Suppressor macrophage (primary cell): ENCODE measurements at regions not wholly inside any gene's neighbourhood (a gene's known extent, or its start where the extent isn't known, plus 50 kb on each side); places are given as distances from the start of the nearest gene placed in this dataset.

Source experiments
- DNase-seq, 4 experiments: peaks; one replicate each; pipeline ENCODE4 v3.0.0-alpha.2; 2020 to 2022

DNA sequence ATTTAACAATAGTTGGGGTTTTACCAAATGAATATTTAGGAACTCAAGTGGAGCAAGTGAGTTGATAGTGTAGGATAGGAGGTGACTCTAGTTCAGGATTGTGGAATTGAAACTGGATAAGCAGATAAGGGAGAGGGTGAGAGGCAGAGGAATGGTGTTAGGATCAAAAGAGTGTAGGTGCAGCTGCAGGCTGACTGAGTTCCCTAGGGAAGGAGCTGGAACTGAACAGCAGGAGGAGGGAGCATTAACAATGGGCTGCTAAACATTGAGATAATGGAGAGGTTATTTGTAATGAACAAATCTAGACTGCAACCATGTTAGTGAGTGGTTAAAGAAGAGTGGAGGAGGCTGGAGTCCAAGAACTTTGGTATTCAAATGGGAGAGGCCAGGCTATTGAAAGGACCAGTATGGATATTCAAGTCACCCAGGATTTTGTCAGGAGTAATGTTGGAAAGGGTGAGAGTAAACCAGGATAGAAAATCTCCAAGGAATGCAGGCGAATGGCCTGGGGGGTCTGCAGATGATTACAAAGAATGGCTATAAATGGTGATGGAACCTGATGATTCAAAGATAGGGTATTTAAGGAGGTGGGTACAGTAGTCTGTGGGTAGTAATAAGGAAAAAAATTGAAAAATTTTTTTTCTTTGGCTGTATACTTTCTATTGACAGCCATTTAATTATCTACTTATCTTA lies 497.1 kb upstream of the TENM3 start:
- no peak for DNase-seq

DNA sequence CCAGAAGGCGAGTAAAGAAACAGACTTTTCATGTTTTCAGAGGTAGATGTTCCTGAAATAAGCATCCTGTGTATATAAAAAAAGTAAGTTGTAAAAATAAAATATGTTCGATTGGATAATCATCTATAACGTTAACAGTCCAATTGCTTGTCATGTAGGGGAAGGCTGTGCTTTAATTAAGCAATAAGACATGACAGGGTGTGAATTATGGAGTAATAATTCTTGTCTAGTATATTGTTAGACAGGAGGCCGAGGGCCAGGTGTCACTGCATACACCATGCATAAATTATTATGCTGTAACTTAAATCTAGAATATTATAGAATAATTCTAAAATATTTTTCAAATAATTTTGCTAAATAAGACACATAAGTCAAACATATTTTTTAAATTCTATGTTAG lies 494.6 kb upstream of the TENM3 start:
- no peak for DNase-seq

DNA sequence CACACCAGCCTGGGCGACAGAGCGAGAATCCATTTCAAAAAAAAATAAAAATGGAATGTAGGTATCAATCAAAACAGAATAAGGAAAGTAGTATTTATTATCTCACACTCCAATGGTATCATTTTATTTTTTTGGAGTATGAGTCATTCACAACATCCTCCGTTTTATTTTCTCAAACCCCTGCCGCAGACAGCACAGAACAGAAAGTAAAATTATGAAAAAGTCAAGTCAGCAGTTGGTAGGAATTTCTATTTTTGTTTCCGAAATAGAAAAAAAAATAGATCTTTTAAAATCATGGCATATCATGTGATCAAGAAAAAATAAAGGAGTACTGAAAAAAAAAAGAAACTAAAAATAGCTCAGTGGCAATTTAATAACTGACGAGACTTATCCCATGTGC lies 490.7 kb upstream of the TENM3 start:
- DNase-seq = no peak

DNA sequence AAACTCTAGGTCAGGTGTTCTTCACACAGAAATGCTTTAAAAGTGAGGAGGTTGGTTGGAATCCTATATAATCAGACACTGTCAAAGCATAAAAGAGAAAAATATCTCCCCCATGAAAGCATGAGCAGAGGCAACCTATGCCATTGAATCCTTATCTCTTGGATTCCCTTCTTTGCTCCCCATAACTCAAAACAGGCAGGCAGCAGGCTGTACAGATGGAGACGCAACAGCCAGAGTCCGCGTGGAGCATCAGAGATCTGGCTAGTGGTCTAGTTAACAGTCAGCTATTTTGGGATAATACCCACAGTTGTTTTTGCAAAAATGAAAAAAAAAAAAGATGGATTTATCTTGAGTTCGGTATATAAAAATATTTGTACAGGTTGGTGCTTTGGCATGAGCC lies 490.0 kb upstream of the TENM3 start:
- DNase-seq = no peak

DNA sequence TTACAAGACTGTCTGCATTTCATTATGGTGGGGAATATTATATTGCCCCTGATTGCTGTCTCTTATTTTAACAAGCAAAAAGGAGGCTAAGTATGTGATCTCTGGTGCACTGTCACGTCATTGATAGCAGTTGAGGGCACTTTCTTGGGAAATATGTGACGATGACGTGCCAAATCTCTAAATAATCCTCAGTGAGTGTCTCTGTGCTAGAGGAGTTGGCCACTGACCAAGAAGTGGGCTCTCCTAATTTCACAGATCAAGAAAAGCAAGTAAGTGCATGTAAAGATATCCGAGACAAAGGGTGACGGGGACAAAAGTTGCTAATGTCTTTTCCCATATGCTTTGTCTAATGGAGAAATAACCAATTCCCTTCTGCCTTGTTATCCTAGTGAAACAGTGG lies 487.4 kb upstream of the TENM3 start:
- no peak for DNase-seq

DNA sequence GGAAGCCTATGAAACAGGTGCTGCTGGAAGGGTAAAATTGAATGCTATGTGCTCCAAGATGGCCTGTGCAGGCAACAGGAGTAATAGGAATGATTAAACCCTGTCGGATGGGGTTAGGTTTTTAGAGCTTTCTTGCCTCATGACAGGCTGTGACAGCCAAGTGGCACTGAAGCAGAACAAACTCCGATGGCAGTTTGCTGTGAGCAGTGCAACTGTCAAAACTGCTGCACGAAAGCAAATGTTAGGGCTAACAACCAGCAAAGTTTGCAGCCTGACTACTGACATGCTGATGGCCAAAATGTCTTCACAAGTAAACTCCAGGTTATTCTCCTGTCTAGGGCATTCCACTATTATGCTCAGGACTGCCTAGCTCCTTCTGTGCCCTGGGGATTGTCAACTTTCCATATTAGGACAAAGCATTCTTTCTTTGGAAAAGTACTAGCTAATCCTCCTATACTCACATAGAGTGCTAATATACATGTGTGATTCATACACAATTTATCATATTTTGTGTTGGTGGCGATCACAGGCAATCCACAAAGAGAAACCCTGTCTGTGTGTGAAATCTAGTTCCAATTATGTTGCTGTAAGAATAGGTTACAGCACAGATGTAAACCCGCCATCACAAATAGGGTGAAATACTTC lies 486.6 kb upstream of the TENM3 start:
- no peak for DNase-seq

DNA sequence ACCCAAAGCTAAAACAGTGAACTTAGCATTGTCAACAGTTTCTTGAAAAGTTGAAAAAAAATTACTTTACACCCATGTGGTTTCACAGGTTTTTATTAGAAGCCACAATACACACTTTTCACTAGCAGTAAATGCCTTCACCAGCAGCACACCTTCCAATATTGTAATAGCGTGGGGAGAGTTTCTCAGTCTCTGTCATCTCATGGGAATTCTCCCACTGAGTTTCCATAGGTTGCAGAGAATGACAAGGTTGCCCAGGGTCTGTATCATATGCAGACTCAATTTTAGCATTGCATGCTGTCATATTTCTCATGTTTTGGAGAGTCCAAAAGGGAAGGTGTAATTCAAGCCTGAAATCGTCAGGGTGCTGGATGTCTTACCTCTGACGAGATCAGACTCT lies 486.1 kb upstream of the TENM3 start:
- no peak for DNase-seq

DNA sequence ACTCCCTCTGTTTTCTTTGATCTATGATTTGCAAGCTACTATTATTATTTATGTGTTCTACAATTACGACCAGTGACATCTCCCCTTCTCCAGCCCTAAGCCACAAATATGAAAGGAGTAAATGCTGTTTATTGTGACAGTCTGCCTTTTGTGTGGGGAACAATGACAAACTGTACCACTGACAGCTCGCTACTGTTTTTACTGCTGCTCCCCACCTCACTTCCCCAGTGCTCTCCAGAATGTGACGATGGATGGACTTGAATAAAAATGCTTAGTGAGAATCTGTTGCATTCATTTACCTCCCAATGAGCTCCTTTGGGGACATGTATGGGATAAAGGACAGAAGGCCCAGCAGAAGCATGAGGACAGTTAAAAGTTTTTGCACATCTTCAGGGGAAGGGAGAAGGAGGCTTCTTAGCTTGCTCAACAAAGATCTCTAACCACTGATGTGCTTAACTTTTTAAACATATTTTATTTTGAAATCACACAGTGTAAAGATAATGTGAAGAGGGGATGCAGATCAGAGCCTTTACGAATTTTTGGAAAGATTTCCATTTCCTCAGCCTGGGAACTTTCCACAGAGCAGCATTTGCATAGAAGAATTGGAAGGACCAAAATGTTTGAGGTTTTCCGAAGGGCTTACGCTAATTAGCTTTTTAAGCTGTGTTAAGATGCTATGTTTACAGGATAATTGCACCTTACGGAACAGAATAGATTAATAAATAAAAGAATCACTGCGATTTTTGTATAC lies 485.1 kb upstream of the TENM3 start:
- DNase-seq = no peak

DNA sequence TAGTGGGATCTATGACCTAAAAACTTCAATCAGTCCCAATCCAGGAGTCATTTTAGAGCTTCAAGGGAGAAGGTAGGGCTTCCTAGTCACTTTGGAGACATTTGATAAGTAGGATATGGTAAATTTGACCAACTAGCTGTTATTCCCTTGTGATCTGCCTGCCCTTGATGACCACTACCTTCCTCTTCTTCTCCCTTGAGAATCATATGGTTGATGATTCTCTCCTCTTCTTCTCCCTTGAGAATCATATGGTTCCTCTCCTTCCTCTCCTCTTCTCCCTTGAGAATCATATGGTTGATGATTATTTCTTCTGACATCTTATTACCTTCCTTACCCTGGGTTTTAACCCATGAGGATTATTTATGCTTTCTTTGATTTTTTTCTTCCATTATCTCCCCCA lies 482.6 kb upstream of the TENM3 start:
- DNase-seq = no peak

DNA sequence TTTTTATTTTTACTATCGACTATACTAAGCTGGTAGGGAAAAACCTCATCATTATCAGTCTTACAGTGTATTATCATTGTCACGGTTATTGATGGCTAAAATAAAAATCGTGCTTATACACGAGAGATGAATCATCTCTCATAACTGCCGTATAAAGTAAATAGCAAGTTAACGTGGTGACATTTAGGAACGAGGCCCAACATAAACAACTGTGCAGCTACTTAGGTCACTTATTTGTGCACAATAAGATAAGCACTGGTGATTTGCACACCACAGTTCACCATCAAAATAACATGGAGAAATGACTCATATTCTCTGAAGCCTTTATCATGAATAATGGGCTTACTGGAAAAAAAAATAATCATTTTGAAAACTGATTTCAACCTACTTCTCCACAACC lies 482.0 kb upstream of the TENM3 start:
- no peak for DNase-seq

DNA sequence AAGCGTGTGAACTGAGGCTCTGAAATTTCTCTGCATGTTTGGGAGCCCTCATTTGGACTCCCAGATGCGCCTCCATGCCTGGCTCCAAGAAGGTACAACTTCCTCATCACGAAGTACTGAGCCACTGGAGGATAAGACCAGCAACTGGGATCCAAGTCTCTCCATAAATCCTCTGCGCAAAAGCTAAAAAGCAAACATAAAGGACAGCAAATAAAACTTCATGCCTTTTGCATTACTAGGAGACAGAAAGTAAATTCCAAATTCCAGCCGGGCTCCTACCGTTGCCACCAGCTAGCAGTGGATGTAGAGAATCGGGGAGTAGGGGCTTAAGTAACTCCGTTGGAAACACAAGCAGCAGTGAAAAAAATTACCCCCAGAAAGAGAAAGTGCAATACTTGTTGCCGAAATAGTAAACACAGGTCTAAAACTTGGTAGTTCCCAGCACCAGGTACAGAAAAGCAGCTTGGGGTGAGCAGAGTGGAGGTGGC lies 477.1 kb upstream of the TENM3 start:
- DNase-seq = no peak

DNA sequence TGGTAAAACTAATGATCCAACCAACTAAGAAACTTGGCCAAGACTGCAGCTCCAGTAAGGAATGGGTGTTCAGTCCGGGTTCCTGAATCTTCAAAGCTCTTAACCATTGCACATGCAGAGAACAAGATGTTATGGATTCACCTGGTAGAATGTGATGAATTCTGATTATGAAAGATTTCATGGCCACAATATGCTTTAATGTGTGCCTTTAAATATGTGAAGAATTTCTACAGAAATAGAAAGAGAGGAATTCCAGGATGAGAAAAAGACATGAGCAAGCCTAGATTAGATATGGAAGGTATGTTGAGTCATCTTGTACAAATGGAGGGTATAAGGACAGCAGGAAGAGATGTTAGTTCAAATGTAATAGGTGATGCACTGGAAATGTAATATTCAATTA lies 472.2 kb upstream of the TENM3 start:
- DNase-seq = no peak

DNA sequence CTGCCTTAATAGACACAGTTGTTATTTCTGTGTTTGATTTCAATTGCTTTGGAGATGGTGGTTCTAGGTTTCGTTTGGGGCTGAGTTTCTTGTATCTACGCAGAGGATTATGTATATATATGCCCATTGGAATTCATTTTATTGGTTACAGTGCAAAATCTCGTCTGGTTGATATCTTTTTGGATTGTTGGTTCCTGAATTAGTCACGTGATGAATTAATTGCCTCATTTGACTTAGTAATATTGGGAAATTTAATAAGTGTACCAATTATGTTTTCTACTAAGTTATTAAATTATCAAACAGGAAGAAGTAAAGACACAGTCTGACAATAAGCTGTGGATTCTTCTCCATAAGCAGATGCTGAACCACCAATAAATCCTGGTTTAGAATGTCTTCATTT lies 467.9 kb upstream of the TENM3 start:
- no peak for DNase-seq

DNA sequence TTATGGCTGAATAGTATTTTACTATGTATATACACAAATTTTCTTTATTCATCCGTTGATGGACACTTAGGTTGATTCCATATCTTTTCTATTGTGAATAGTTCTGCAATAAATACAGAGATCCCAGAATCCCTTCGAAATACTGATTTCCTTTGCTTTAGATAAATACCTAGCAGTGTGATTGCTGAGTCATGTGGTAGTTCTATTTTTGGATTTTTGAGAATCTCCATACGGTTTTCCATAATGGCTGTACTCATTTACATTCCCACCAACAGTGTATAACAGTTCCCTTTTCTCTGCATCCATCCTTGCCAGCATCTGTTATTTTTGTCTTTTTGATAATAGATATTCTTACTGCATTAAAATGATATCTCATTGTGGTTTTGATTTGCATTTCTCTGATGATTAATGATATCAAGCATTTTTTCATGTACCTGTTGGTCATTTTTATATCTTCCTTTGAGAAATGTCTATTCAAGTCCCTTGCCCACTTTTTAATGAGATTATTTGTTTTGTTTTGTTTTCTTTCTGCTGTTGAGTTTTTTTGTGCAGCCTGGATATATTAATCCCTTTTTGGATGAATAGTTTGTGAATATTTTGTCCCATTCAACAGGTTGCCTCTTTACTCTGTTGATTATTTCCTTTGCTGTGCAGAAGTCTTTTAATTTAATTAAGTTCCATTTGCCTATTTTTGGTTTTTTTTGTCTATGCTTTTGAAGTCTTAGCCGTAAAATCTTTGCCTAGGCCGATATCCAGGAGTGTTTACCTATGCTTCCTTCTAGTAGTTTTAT lies 466.7 kb upstream of the TENM3 start:
- DNase-seq = no peak

DNA sequence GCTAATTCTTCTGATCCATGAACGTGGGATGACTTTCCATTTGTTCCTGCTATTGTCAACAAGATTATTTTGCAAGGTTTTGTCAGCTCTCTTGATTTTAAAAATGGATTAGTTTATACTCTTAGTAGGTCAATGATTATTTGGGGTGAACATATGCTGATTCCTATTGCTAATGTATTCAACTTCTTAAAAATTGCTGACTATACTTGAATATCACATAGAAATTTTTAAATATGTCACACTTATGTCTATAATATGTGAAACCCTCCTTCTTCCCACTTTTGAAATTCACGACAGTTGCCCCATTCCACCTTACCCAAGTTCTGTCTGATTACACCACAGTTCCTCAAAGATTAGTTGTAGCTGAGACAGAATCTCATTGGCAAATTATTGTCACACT lies 465.7 kb upstream of the TENM3 start:
- DNase-seq = no peak

DNA sequence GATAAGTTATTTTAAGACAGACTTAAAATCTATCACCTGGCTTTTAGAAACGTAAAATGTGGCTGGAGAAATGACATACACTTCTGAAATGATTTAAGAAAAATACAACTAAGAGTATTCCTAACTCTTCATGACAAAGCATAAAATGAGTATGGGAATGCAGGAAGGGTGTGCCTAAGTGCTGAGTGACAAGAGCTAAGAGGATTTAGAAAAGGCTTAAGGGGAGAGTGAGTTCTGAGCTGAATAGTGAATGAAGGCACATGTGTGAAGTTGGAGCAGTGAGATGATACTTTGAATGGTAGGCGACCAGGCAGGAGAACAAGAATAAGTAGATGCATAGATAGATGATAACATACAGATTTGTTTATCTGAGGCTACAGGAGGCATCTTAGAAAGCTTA lies 458.3 kb upstream of the TENM3 start:
- DNase-seq = no peak

DNA sequence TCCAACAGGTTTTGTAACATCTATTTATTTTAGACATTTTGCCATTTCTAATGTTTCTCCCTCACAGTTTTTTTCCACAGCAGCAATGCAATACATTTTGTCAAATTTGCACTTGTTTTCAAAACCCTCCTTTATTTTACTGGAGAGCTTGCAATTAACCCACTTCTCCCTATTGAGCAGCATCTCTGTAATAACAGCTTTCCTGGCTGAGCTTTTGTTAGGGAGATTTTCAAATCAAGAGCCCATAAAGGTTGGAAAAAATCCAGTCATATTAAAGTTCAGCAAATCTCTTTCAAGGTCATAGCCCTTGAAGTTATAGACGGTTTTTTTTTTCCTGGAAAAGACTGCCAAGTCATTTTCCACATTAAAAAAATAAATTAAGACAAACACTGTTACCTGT lies 450.6 kb upstream of the TENM3 start:
- DNase-seq = no peak

DNA sequence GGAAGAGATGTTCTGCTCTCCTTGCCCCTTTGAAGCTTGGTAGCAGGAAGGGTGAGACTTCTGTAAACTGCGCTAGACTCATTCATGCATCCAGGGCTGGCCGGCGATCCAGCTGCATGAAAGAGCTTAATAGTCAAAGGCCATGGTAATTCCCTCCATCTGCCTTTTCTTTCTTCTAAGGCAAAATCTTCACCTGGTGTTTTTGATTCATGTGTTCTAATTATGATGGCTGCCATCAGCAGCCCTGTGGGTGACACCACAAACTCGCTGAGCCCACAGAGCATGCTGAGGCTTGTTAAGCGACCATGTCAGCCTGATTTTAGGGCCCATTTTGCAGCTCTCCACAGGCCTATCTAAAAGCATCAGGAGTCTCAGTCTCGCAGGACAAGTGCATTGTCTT lies 450.1 kb upstream of the TENM3 start:
- no peak for DNase-seq

DNA sequence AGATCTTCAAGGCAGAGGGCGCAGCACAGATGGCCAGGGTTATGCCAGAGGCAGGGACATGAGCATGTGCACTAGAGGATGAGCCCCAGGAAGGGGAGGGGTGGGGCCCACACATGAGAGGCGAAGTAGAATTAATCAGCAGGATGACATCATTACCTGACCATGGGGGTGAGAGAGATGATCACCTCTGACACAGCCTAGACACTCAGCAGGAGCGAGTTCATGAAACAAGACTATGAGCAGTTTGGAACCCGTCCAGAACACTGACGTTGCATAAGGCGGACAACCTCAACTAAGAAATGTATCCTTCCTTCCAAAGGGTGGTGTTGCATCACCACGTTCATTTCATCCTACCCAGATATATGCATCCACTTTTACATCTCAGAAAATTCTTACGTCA lies 446.7 kb upstream of the TENM3 start:
- DNase-seq = no peak

DNA sequence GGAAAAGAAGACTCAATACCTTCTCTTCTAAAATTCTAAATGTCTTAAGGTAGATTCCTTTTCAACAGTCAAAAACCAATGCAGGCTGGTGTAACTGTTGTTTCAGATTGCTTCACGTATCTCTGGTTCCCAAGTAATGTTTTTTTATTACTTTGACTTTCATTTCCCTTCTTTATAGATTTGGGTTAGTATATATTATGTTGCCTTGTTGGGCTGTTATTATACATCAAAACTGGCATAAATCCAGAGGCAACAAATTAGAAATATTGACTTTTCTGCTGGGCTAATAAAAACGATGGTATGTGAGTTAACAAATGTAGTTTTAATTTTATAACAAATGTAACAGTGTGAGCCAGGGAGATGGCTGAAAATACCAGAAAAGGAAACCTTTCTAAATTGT lies 444.7 kb upstream of the TENM3 start:
- no peak for DNase-seq

DNA sequence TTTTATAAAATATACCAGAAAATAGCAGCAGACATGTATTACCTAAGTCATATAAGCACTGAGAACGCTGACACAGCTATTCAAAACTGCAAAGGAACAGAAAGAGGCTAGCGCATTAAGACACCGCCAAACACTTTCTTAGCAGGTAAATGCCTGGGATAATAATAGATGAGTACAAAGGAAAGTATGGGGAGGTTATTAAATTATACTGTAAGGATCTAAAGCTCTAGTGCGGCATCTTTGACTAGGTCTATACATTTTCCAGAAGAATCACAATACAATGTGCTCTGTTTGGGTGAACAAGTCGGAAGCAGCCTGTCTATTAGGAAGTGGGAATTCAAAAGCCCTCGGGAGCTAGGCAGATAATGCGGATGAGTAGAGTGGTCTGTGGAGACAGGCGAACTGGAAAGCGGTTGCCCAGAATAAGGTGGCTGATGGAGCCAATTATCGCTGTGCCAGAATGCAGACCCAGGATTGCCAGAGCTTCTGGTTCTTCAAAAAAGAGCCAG lies 443.6 kb upstream of the TENM3 start:
- DNase-seq = no peak

DNA sequence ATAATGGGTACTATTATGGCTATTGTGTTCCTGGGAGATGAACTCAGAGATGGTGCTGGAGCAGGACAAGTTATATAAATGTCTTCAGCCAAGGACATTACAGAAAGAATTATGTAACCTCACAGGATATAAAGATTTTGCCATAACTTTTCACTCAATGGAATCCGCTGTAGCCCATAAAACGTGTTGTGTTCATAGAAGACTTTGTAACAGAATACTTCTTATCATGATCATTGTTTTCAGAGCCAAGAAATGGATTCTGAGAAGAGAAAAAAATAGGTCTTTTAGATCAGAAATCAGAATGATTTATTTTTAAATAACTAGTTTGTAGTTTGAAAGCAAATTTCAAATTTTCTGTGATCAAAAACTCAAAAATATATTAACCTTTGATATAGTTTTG lies 441.0 kb upstream of the TENM3 start:
- no peak for DNase-seq

DNA sequence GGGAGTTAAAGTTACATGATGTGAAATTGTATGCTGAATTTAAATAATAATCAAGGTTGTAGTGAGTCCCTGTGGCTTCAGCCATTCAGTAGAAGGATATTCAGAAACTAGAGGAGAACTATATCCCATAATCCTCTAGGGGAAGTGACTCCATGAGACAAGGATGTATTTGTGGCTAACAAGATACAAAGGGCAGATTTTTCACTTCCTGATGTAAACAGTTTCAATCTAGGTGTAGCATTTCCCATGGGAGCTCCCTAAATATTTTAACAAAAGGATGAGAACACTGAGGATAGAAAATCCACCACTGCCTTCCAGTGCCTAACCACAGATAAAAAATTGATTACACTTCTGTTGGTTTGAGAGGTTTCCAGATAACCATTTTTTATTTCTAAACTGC lies 435.4 kb upstream of the TENM3 start:
- no peak for DNase-seq
